HepG2 (cell line): ENCODE measurements at regions not wholly inside any gene's neighbourhood (a gene's known extent, or its start where the extent isn't known, plus 50 kb on each side); places are given as distances from the start of the nearest gene placed in this dataset.

Experiments
- ATF5 ChIP-seq: sonication (generic); formaldehyde crosslinking; IDR thresholded peaks from 2 replicates; pipeline ENCODE4 v1.4.0; 2020; ENCODE audit warnings: mild to moderate bottlenecking, low read depth, missing genetic modification reagents
- ATF7-NPFF ChIP-seq: sonication (generic); formaldehyde crosslinking; IDR thresholded peaks from 2 replicates; pipeline ENCODE4 v1.8.1; 2023; ENCODE audit warnings: mild to moderate bottlenecking, low read depth, missing genetic modification reagents, moderate library complexity
- ATRX ChIP-seq: sonication (generic); formaldehyde crosslinking; IDR thresholded peaks from 2 replicates; pipeline ENCODE4 v1.4.0; 2020; ENCODE audit warnings: missing genetic modification reagents, borderline replicate concordance
- DPF2 ChIP-seq: sonication (generic); formaldehyde crosslinking; IDR thresholded peaks from 2 replicates; pipeline ENCODE4 v1.4.0; 2020; ENCODE audit warnings: mild to moderate bottlenecking, low read depth, missing genetic modification reagents, borderline replicate concordance
- ELF3 ChIP-seq: IDR thresholded peaks from 2 replicates; pipeline ENCODE4 v1.6.1; 2016; ENCODE audit warnings: missing genetic modification reagents, missing compliant biosample characterization
- GLI4 ChIP-seq: sonication (generic); formaldehyde crosslinking; IDR thresholded peaks from 2 replicates; pipeline ENCODE4 v1.5.1; 2020; ENCODE audit warnings: missing genetic modification reagents, mild to moderate bottlenecking, moderate library complexity, borderline replicate concordance
- HDAC1 ChIP-seq: sonication (generic); formaldehyde crosslinking; IDR thresholded peaks from 2 replicates; pipeline ENCODE4 v1.5.1; 2020; ENCODE audit warnings: mild to moderate bottlenecking, missing genetic modification reagents
- ISX ChIP-seq: sonication (generic); formaldehyde crosslinking; conservative IDR thresholded peaks from 2 replicates; pipeline ENCODE4 v1.5.0; 2020; ENCODE audit warnings: missing genetic modification reagents
- MAFF ChIP-seq: IDR thresholded peaks from 2 replicates; pipeline ENCODE4 v1.6.1; 2011; ENCODE audit warnings: low read depth, low read length, improper control_type of control experiment
- MLLT10 ChIP-seq: sonication (generic); formaldehyde crosslinking; IDR thresholded peaks from 2 replicates; pipeline ENCODE4 v1.4.0; 2020; ENCODE audit warnings: missing genetic modification reagents
- MYNN ChIP-seq: sonication (generic); formaldehyde crosslinking; IDR thresholded peaks from 2 replicates; pipeline ENCODE4 v1.4.0; 2020; ENCODE audit warnings: mild to moderate bottlenecking, low read depth, missing genetic modification reagents
- NR2F2 ChIP-seq: IDR thresholded peaks from 2 replicates; pipeline ENCODE4 v1.6.1; 2012; ENCODE audit warnings: low read depth, inconsistent platforms, borderline replicate concordance
- PAX8 ChIP-seq: sonication (generic); formaldehyde crosslinking; IDR thresholded peaks from 2 replicates; pipeline ENCODE4 v1.8.0; 2022; ENCODE audit warnings: mild to moderate bottlenecking, missing genetic modification reagents, borderline replicate concordance
- REL ChIP-seq: sonication (generic); formaldehyde crosslinking; conservative IDR thresholded peaks from 2 replicates; pipeline ENCODE4 v1.8.0; 2022; ENCODE audit warnings: mild to moderate bottlenecking, missing genetic modification reagents, moderate library complexity
- SAP130 ChIP-seq: IDR thresholded peaks from 2 replicates; pipeline ENCODE4 v1.6.1; 2016; ENCODE audit warnings: low read depth
- SOX13 ChIP-seq, 3 experiments: fragments of 450-650 bp in 1 of 3; sonication (generic) in 1 of 3; formaldehyde crosslinking in 1 of 3; IDR thresholded peaks in 2 of 3; conservative IDR thresholded peaks in 1 of 3; 2 replicates each; pipeline versions ENCODE4 v1.5.0 to v1.6.1; 2016 to 2020; ENCODE audit warnings: antibody characterized with exemption in 1 of 3, mild to moderate bottlenecking in 1 of 3, missing compliant biosample characterization in 1 of 3, missing genetic modification reagents in 1 of 3, moderate library complexity in 1 of 3
- SP1 ChIP-seq, 2 experiments: fragments of 450-650 bp in 1 of 2; sonication (generic) in 1 of 2; formaldehyde crosslinking in 1 of 2; IDR thresholded peaks; 2 replicates each; pipeline versions ENCODE4 v1.4.0 to v1.6.1; 2016 to 2020; ENCODE audit warnings: missing genetic modification reagents in 1 of 2
- ZBTB7A ChIP-seq: sonication (generic); formaldehyde crosslinking; IDR thresholded peaks from 2 replicates; pipeline ENCODE4 v1.8.0; 2022; ENCODE audit warnings: mild to moderate bottlenecking, missing genetic modification reagents
- ZFP1 ChIP-seq: IDR thresholded peaks from 2 replicates; pipeline ENCODE4 v1.6.1; 2016
- ZKSCAN8 ChIP-seq: IDR thresholded peaks from 2 replicates; pipeline ENCODE4 v1.6.1; 2016; ENCODE audit warnings: borderline replicate concordance, missing genetic modification reagents, missing compliant biosample characterization
- ZNF260 ChIP-seq: sonication (generic); formaldehyde crosslinking; IDR thresholded peaks from 2 replicates; pipeline ENCODE4 v1.4.0; 2020; ENCODE audit warnings: missing genetic modification reagents, low read depth, mild to moderate bottlenecking, borderline replicate concordance
- ZNF333 ChIP-seq: sonication (generic); formaldehyde crosslinking; IDR thresholded peaks from 2 replicates; pipeline ENCODE4 v1.4.0; 2020; ENCODE audit warnings: mild to moderate bottlenecking, missing genetic modification reagents, borderline replicate concordance
- TF ChIP-seq, protein P1 (sequence below): sonication (generic); formaldehyde crosslinking; IDR thresholded peaks from 2 replicates; pipeline ENCODE4 v1.5.0; 2020; ENCODE audit warnings: mild to moderate bottlenecking, missing genetic modification reagents
- TF ChIP-seq, protein P2 (sequence below): sonication (generic); formaldehyde crosslinking; IDR thresholded peaks from 2 replicates; pipeline ENCODE4 v1.4.0; 2020; ENCODE audit warnings: missing genetic modification reagents, borderline replicate concordance
- TF ChIP-seq, protein P3 (sequence below): sonication (generic); formaldehyde crosslinking; IDR thresholded peaks from 2 replicates; pipeline ENCODE4 v1.4.0; 2020; ENCODE audit warnings: mild to moderate bottlenecking, missing genetic modification reagents

DNA sequence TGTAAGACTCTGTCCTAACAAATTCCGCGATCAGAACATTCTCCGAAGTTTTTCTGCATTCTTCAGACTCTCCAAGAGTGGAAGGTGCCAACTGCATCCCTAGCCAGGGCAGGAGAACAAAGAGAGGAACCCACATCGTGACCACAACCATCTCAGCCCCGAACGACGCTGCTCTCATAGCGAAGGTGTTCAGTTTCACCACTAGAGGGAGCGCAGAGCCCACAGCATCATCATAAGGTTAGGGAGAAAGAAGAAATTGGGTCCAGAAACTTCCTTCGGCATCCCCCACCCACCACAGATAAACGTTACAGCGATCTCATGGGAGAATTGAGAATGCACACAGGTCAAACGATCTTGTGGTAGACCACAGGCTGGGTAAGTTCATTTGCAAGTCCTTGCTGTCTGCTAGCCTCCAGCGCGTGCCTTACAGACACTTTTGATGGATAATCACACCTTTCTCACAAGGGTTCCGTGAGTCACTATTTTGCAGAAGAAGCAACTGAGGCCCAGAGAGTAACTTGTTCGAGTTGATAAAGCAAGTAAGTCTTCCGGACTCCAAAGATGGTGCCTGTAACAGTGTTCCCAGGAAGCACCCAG, 53.7 kb upstream of the ARL4C start (continued):
- TF ChIP-seq MLLT10 (CRISPR knock-in tag) (no peak), ZNF333 (no peak), ATF5 (no peak), GLI4 (CRISPR knock-in tag) (no peak), MYNN (CRISPR knock-in tag) (no peak), ELF3 (peak; percentile 68), ZKSCAN8 (no peak), REL (CRISPR knock-in tag) (no peak), MAFF (no peak), HDAC1 (CRISPR knock-in tag) (no peak), SAP130 (CRISPR knock-in tag) (peak; percentile 52), ZFP1 (0 out of 2 replicates have a peak, but pooled peaks have one; percentile 49), DPF2 (CRISPR knock-in tag) (no peak), NR2F2 (no peak), ZBTB7A (CRISPR knock-in tag) (0 out of 2 replicates have a peak, but pooled peaks have one; percentile 50), ATRX (no peak), ATF7-NPFF (CRISPR knock-in tag) (no peak), ISX (CRISPR knock-in tag) (no peak), SP1 (IDR thresholded peaks at IDR 0.05) (no peak), SP1 (CRISPR knock-in tag; IDR thresholded peaks at IDR 0.05) (no peak), PAX8 (no peak), SOX13 (IDR thresholded peaks at IDR 0.05) (no peak), SOX13 (CRISPR knock-in tag; conservative IDR thresholded peaks at IDR 0.05 in 1 of 2, IDR thresholded peaks at IDR 0.05 in 1 of 2) (peak in 1 of 2 experiments; percentile 46; a peak in 2 of 4 replicates), ZNF260 (CRISPR knock-in tag) (no peak)
- TF ChIP-seq, protein P1, sequence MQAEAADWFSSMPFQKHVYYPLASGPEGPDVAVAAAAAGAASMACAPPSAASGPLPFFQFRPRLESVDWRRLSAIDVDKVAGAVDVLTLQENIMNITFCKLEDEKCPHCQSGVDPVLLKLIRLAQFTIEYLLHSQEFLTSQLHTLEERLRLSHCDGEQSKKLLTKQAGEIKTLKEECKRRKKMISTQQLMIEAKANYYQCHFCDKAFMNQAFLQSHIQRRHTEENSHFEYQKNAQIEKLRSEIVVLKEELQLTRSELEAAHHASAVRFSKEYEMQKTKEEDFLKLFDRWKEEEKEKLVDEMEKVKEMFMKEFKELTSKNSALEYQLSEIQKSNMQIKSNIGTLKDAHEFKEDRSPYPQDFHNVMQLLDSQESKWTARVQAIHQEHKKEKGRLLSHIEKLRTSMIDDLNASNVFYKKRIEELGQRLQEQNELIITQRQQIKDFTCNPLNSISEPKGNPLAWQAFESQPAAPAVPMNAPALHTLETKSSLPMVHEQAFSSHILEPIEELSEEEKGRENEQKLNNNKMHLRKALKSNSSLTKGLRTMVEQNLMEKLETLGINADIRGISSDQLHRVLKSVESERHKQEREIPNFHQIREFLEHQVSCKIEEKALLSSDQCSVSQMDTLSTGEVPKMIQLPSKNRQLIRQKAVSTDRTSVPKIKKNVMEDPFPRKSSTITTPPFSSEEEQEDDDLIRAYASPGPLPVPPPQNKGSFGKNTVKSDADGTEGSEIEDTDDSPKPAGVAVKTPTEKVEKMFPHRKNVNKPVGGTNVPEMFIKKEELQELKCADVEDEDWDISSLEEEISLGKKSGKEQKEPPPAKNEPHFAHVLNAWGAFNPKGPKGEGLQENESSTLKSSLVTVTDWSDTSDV (CRISPR knock-in tag): no peak
- TF ChIP-seq, protein P2, sequence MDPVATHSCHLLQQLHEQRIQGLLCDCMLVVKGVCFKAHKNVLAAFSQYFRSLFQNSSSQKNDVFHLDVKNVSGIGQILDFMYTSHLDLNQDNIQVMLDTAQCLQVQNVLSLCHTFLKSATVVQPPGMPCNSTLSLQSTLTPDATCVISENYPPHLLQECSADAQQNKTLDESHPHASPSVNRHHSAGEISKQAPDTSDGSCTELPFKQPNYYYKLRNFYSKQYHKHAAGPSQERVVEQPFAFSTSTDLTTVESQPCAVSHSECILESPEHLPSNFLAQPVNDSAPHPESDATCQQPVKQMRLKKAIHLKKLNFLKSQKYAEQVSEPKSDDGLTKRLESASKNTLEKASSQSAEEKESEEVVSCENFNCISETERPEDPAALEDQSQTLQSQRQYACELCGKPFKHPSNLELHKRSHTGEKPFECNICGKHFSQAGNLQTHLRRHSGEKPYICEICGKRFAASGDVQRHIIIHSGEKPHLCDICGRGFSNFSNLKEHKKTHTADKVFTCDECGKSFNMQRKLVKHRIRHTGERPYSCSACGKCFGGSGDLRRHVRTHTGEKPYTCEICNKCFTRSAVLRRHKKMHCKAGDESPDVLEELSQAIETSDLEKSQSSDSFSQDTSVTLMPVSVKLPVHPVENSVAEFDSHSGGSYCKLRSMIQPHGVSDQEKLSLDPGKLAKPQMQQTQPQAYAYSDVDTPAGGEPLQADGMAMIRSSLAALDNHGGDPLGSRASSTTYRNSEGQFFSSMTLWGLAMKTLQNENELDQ: peak; percentile 82; the same call in 1 of the 2 replicates
- TF ChIP-seq, protein P3, sequence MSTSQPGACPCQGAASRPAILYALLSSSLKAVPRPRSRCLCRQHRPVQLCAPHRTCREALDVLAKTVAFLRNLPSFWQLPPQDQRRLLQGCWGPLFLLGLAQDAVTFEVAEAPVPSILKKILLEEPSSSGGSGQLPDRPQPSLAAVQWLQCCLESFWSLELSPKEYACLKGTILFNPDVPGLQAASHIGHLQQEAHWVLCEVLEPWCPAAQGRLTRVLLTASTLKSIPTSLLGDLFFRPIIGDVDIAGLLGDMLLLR (CRISPR knock-in tag): no peak
